Natural killer cell (primary cell): ENCODE measurements at regions not wholly inside any gene's neighbourhood (a gene's known extent, or its start where the extent isn't known, plus 50 kb on each side); places are given as distances from the start of the nearest gene placed in this dataset.

Experiments
- ATAC-seq, 3 donors: fragments of 150-1000 bp in 2 of 3; fragments of 200-7000 bp in 1 of 3; cut with Tn5 transposase; 1 replicate in 1 of 3; 2 replicates in 2 of 3; pipeline ENCODE4 v1.10.0; 2021; ENCODE audit warnings: mild to moderate bottlenecking in 2 of 3, moderate library complexity in 2 of 3
- DNase-seq, 2 donors: peaks; one replicate each; pipeline versions ENCODE4 v3.0.0 to v3.0.0-alpha.2; 2013 to 2021; ENCODE audit warnings: mixed read lengths in 1 of 2
- H3K27ac ChIP-seq: one replicate; pipeline ENCODE4 v1.5.1; 2013; ENCODE audit warnings: mild to moderate bottlenecking, low read length
- H3K27me3 ChIP-seq: one replicate; pipeline ENCODE4 v1.6.1; 2013; ENCODE audit warnings: low read length; ENCODE audit not compliant: control insufficient read depth, insufficient read depth
- H3K36me3 ChIP-seq: one replicate; pipeline ENCODE4 v1.6.1; 2013; ENCODE audit warnings: low read length; ENCODE audit not compliant: control insufficient read depth, insufficient read depth
- H3K4me1 ChIP-seq: one replicate; pipeline ENCODE4 v1.6.1; 2013; ENCODE audit warnings: low read length; ENCODE audit not compliant: control insufficient read depth, insufficient read depth
- H3K4me3 ChIP-seq: one replicate; pipeline ENCODE4 v1.5.1; 2013; ENCODE audit warnings: low read length
- H3K9me3 ChIP-seq: one replicate; pipeline ENCODE4 v1.6.1; 2013; ENCODE audit warnings: low read length; ENCODE audit not compliant: control insufficient read depth, insufficient read depth
- H3K27ac Mint-ChIP-seq, 2 donors: one replicate each; pipeline ENCODE4 v1.8.0; 2022; ENCODE audit warnings: mild to moderate bottlenecking in 2 of 2, mixed read lengths in 2 of 2, moderate library complexity in 1 of 2
- H3K27me3 Mint-ChIP-seq, 2 donors: one replicate each; pipeline ENCODE4 v1.8.0; 2022; ENCODE audit warnings: low read depth in 2 of 2, mixed read lengths in 2 of 2
- H3K36me3 Mint-ChIP-seq: one replicate; pipeline ENCODE4 v1.8.0; 2022; ENCODE audit warnings: mixed read lengths
- H3K4me1 Mint-ChIP-seq, 2 donors: one replicate each; pipeline ENCODE4 v1.8.0; 2022; ENCODE audit warnings: mixed read lengths in 2 of 2
- H3K4me3 Mint-ChIP-seq: one replicate; pipeline ENCODE4 v1.8.0; 2022; ENCODE audit warnings: mild to moderate bottlenecking, moderate library complexity, mixed read lengths
- H3K9me3 Mint-ChIP-seq, 2 donors: one replicate each; pipeline ENCODE4 v1.8.0; 2022; ENCODE audit warnings: mixed read lengths in 2 of 2
- WGBS: methylation state at CpG from one replicate; pipeline ENCODE4 v1.1.7; 2013; ENCODE audit warnings: missing lambda C conversion rate; ENCODE audit not compliant: insufficient coverage; 5-methylcytosine and 5-hydroxymethylcytosine counted together
- intact Hi-C: fragments of 100-400 bp; cut with micrococcal nuclease; formaldehyde crosslinking; loops from one replicate; pipeline ENCODE4 v1.14.2; 2022
- TF ChIP-seq, protein P1 (sequence below): fragments of 200-600 bp; IDR thresholded peaks from one replicate; pipeline ENCODE4 v1.8.0; 2022; ENCODE audit warnings: antibody characterized with exemption

DNA sequence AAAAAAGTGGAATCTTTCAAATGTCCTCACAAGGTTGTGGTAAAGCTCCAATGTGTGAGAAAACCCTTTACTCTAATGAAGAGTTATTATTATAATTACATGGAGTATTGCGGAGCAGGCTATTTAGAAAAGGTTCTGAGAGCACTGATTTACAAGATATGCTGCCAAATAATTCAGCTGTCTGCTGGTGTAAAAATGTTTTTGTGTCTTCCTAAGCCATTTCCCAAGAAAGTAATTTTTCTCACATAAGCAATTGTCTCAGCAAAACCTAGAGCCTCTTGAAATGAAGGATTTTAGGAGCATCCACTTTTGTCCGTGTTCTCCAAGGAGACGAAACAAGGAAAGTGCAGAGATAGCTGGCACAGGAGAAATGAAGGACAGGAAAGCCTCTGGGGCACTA is 229.6 kb upstream of the STARD13 start:
- Mint-ChIP-seq H3K9me3 (peaks cover 0 to 3% of the 10 kb centered on the region in 2 donors), H3K4me3 (no peak overlapping the region), H3K27ac (no peak overlapping the region), H3K4me1 (no peaks in the 10 kb centered on the region), H3K36me3 (no peaks in the 10 kb centered on the region), H3K27me3 (peaks cover 18 to 20% of the 10 kb centered on the region in 2 donors)
- Histone ChIP-seq H3K4me3 (no peak overlapping the region), H3K27me3 (no peaks in the 10 kb centered on the region), H3K36me3 (no peaks in the 10 kb centered on the region), H3K4me1 (no peaks in the 10 kb centered on the region), H3K9me3 (no peaks in the 10 kb centered on the region), H3K27ac (no peak overlapping the region)
- DNase-seq (no peak), ATAC-seq (no peak)
- 89% methylated on average over 3 of the region's 3 CpGs for WGBS
- intact Hi-C loops, result no loop called here
- TF ChIP-seq, protein P1, sequence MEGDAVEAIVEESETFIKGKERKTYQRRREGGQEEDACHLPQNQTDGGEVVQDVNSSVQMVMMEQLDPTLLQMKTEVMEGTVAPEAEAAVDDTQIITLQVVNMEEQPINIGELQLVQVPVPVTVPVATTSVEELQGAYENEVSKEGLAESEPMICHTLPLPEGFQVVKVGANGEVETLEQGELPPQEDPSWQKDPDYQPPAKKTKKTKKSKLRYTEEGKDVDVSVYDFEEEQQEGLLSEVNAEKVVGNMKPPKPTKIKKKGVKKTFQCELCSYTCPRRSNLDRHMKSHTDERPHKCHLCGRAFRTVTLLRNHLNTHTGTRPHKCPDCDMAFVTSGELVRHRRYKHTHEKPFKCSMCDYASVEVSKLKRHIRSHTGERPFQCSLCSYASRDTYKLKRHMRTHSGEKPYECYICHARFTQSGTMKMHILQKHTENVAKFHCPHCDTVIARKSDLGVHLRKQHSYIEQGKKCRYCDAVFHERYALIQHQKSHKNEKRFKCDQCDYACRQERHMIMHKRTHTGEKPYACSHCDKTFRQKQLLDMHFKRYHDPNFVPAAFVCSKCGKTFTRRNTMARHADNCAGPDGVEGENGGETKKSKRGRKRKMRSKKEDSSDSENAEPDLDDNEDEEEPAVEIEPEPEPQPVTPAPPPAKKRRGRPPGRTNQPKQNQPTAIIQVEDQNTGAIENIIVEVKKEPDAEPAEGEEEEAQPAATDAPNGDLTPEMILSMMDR, result no peak

DNA sequence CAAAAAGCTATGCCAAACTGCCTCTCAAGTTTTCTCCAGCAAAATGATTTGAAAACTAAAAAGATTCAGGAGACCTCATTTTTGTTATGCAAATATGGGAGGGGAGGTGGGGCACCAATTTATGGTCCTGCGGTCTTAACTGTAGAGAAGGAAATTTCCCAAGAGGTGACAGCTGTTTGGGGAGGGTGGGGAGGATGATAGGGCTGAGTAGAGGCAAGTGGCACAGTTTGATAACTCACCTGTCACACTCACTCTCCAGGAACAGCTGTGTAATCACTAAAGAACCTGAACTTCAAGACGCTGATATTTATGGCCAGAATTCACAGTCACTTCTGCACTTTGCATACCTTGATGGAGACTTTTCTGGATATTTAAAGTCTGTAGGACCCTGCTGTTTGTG is 232.9 kb upstream of the STARD13 start:
- H3K4me1 ChIP-seq, result no peaks in the 10 kb centered on the region
- Mint-ChIP-seq H3K27me3 (peaks cover 10 to 13% of the 10 kb centered on the region in 2 donors), H3K4me1 (no peaks in the 10 kb centered on the region), H3K9me3 (peaks cover 0 to 3% of the 10 kb centered on the region in 2 donors), H3K36me3 (no peaks in the 10 kb centered on the region), H3K27ac (no peak overlapping the region), H3K4me3 (no peak overlapping the region)
- intact Hi-C loops, result no loop called here
- H3K27me3 ChIP-seq, result no peaks in the 10 kb centered on the region
- H3K27ac ChIP-seq, result no peak overlapping the region
- DNase-seq (no peak), ATAC-seq (no peak)
- TF ChIP-seq, protein P1, result no peak
- 61% methylated on average over 2 of the region's 2 CpGs for WGBS
- H3K36me3 ChIP-seq, result no peaks in the 10 kb centered on the region
- H3K4me3 ChIP-seq, result no peak overlapping the region
- H3K9me3 ChIP-seq, result no peaks in the 10 kb centered on the region

DNA sequence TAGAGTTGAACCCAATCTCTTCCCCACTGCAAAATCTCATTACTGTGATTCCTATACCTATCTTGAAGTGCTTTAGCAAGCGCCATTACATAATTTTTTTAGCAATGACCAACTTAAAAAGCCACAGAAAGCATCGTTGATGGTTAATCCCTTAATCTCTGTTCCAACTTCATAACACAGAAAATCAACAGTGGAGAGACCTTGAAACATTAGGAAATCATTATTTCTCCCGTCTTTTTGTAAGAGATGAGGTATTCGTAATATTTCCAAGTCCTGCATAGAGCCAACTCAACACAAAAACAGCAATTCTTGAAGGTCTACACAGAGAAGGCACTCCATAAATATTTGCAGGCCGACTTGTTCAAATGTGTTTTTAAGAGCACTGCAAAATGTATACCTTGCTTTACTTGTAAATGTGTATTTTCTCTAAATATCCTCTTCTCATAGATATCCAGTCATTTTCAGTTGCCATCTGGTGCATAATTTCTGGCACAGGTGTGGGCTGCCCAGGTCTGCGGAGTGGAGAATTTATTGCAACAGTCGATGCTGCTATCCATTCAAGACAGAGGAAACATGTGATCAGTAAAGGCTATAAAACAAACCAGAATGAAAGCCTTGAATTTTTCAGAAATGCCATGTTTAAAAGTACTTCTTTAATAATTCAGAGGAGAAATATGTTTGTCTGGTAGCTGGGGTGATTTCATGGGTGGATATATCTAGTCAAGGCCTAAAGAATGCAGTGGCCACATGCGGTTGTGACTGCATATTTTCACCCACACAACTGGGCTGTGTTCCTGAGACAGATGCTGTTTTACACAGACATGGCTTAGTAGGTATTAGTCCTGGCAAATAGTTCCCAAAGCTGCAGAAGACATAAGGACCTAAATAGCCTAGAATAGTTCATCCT is 234.3 kb upstream of the STARD13 start:
- Mint-ChIP-seq H3K4me3 (no peak overlapping the region), H3K27me3 (peaks cover 7 to 10% of the 10 kb centered on the region in 2 donors), H3K4me1 (no peaks in the 10 kb centered on the region), H3K9me3 (peaks cover 0 to 3% of the 10 kb centered on the region in 2 donors), H3K36me3 (no peaks in the 10 kb centered on the region), H3K27ac (no peak overlapping the region)
- no peak overlapping the region for H3K4me3 ChIP-seq
- H3K27me3 ChIP-seq, result no peaks in the 10 kb centered on the region
- intact Hi-C loops, result no loop called here
- H3K36me3 ChIP-seq, result no peaks in the 10 kb centered on the region
- WGBS, result 65% methylated on average over 5 of the region's 8 CpGs
- H3K9me3 ChIP-seq, result no peaks in the 10 kb centered on the region
- TF ChIP-seq, protein P1, result no peak
- ATAC-seq (no peak), DNase-seq (no peak)
- no peaks in the 10 kb centered on the region for H3K4me1 ChIP-seq
- H3K27ac ChIP-seq, result no peak overlapping the region
